ENCODE measurements at regions not wholly inside any gene's neighbourhood (a gene's known extent, or its start where the extent isn't known, plus 50 kb on each side); places are given as distances from the start of the nearest gene placed in this dataset.
"Not testable (repeated sequence)": the region's sequence is repeated elsewhere in the genome, so short reads cannot be mapped to it uniquely, and the experiment has no call there.

GRCh38 chr4:3937849-3938562 is 171.8 kb downstream of the ADRA2C start:
- intact Hi-C loops (cut with DNase I); ATAC-seq (ENCODE audit: poor library complexity); DNase-seq: not testable (repeated sequence)

- DNase-seq; intact Hi-C loops (cut with DNase I); ATAC-seq (ENCODE audit: poor library complexity): not testable (repeated sequence)
Measured at GRCh38 chr4:3938676-3939075, 172.5 kb downstream of the ADRA2C start.

GRCh38 chr4:3939954-3940591 is 173.9 kb downstream of the ADRA2C start:
- intact Hi-C loops (cut with DNase I); DNase-seq; ATAC-seq (ENCODE audit: poor library complexity): not testable (repeated sequence)

GRCh38 chr4:3941735-3942522 is 175.7 kb downstream of the ADRA2C start:
- DNase-seq; intact Hi-C loops (cut with DNase I); ATAC-seq (ENCODE audit: poor library complexity): not testable (repeated sequence)

- peak; percentile 74 for DNase-seq
- intact Hi-C loops (cut with DNase I); ATAC-seq (ENCODE audit: poor library complexity): not testable (repeated sequence)
Measured at GRCh38 chr4:3942569-3942971, 176.4 kb downstream of the ADRA2C start.

GRCh38 chr4:3943051-3943450 is 176.9 kb downstream of the ADRA2C start:
- ATAC-seq (ENCODE audit: poor library complexity); DNase-seq; intact Hi-C loops (cut with DNase I): not testable (repeated sequence)

GRCh38 chr4:3945511-3946290 is 179.5 kb downstream of the ADRA2C start:
- intact Hi-C loops (cut with DNase I) = no loop called here
- DNase-seq (no peak), ATAC-seq (ENCODE audit: poor library complexity) (no peak)

GRCh38 chr4:3946553-3946952 is 180.4 kb downstream of the ADRA2C start:
- ATAC-seq (ENCODE audit: poor library complexity); DNase-seq; intact Hi-C loops (cut with DNase I): not testable (repeated sequence)

- ATAC-seq (ENCODE audit: poor library complexity); intact Hi-C loops (cut with DNase I); DNase-seq: not testable (repeated sequence)
Measured at GRCh38 chr4:3947761-3948160, 181.6 kb downstream of the ADRA2C start.

- DNase-seq; ATAC-seq (ENCODE audit: poor library complexity); intact Hi-C loops (cut with DNase I): not testable (repeated sequence)
Measured at GRCh38 chr4:3948210-3948609, 182.0 kb downstream of the ADRA2C start.

- intact Hi-C loops (cut with DNase I); ATAC-seq (ENCODE audit: poor library complexity): not testable (repeated sequence)
- DNase-seq = peak; percentile 61
Measured at GRCh38 chr4:3949916-3950315, 183.7 kb downstream of the ADRA2C start.

- DNase-seq; ATAC-seq (ENCODE audit: poor library complexity); intact Hi-C loops (cut with DNase I): not testable (repeated sequence)
Measured at GRCh38 chr4:3952443-3953139, 186.4 kb downstream of the ADRA2C start.

GRCh38 chr4:3953140-3953489 is 186.9 kb downstream of the ADRA2C start:
- ATAC-seq (ENCODE audit: poor library complexity); DNase-seq; intact Hi-C loops (cut with DNase I): not testable (repeated sequence)

GRCh38 chr4:3954540-3955320 is 188.5 kb downstream of the ADRA2C start:
- intact Hi-C loops (cut with DNase I); ATAC-seq (ENCODE audit: poor library complexity): not testable (repeated sequence)
- DNase-seq = peak; percentile 62

GRCh38 chr4:3955321-3956164 is 189.4 kb downstream of the ADRA2C start:
- ATAC-seq (ENCODE audit: poor library complexity) (peak; percentile 100), DNase-seq (peak; percentile 100)
- intact Hi-C loops (cut with DNase I) = not testable (repeated sequence)

- intact Hi-C loops (cut with DNase I); ATAC-seq (ENCODE audit: poor library complexity); DNase-seq: not testable (repeated sequence)
Measured at GRCh38 chr4:3956165-3956867, 190.1 kb downstream of the ADRA2C start.
